ENCODE measurements at regions not wholly inside any gene's neighbourhood (a gene's known extent, or its start where the extent isn't known, plus 50 kb on each side); places are given as distances from the start of the nearest gene placed in this dataset.

DNA sequence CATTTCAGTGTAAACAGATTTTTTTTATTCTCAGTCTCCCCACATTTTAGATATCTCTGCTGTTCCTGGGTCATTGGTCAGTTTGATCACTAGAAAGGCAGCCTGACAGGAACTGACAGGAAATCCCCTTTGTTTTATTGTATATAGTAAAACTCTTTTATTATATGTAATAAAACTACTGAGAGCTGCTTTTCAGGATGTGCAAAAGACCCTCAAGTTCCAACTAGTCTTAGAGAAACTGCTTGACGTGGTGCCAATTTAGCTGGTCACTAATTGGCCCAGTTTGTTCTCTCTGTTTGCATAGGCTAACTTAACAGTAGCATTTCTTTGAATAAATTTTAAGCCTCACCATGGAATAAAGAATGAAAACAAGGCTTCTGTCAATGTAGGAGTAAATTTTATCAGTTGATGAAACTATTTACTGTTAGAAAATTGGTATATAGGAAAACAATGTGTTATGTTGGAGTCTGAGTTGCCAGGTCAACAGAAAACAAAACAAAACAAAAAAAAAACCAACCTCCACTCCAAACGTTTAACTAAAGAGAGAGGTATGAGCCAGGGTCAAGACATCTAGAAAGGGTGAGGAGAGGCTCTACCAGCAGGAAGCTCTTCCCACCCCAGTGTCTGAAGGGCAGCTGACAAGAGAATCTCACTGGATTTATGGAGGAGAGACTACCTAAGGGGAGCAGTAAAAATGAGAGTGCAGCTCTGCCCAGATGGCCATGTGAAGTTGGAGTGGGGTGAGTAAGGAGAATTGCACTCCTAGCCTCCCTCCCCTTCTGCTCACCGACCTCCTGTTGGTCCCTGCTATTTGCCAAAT is 184.6 kb downstream of the ST6GAL2 start:
- H3K9ac ChIP-seq (ENCODE audit: insufficient read depth in 1 of 2, low read depth in 2 of 2, low read length in 2 of 2): no peak overlapping the region
- no TSS peak for BruUV-seq (replicated peaks)
- no peaks in the 10 kb centered on the region for H3K36me3 ChIP-seq (ENCODE audit: control insufficient read depth, insufficient read depth, low read length)
- intact Hi-C loops (cut with micrococcal nuclease): no loop called here
- no peaks in the 10 kb centered on the region for H3K27me3 ChIP-seq (ENCODE audit: control insufficient read depth in 2 of 2, insufficient read depth in 2 of 2, low read length in 2 of 2)
- H3K4me2 ChIP-seq (ENCODE audit: insufficient read depth, low read length): no peak overlapping the region
- H3K4me1 ChIP-seq (replicated peaks in 1 of 2; ENCODE audit: control insufficient read depth in 2 of 2, insufficient read depth in 2 of 2, low read length in 2 of 2): no peaks in the 10 kb centered on the region
- no peak for FAIRE-seq
- CTCF ChIA-PET (ENCODE audit: low intra/inter-chr PET ratio): interaction anchor here (0.6 kb wide), 1 partner anchor 32 kb away, joined by 4 read pairs; no protein-coding TSS in a partner anchor
- WGBS (ENCODE audit: insufficient coverage, low coverage, missing lambda C conversion rate): 0% methylated on average over 3 of the region's 3 CpGs
- H4K20me1 ChIP-seq (replicated peaks; ENCODE audit: control insufficient read depth, insufficient read depth, low read length): no peaks in the 10 kb centered on the region
- in situ Hi-C loops (cut with MboI): no loop called here
- no peaks in the 10 kb centered on the region for H3K9me1 ChIP-seq (ENCODE audit: control insufficient read depth, insufficient read depth, low read length)
- no peak for ATAC-seq
- H3K27ac ChIP-seq (ENCODE audit: extremely low read depth, low read depth, low read length): no peak overlapping the region
- TF ChIP-seq HES1 (IDR thresholded peaks at IDR 0.05; ENCODE audit: low read depth) (no peak), NR2F6 (CRISPR knock-in tag; IDR thresholded peaks at IDR 0.05) (no peak), SMAD1 (IDR thresholded peaks at IDR 0.05; ENCODE audit: low read depth, low read length, partially characterized antibody) (no peak), PTBP1 (IDR thresholded peaks at IDR 0.05; ENCODE audit: low read depth, low read length) (no peak), SIRT6 (IDR thresholded peaks at IDR 0.05; ENCODE audit: low read depth, low read length) (no peak), RAD21 (CRISPR knock-in tag; conservative IDR thresholded peaks at IDR 0.05 in 1 of 2, IDR thresholded peaks at IDR 0.05 in 1 of 2) (no peak), SIN3A (IDR thresholded peaks at IDR 0.05; ENCODE audit: borderline replicate concordance in 2 of 2, control insufficient read depth in 1 of 2, low read depth in 2 of 2, low read length in 2 of 2) (no peak), NFIX (CRISPR knock-in tag; IDR thresholded peaks at IDR 0.05; ENCODE audit: low read depth) (no peak), ZNF695 (CRISPR knock-in tag; IDR thresholded peaks at IDR 0.05) (no peak), POLR2G (IDR thresholded peaks at IDR 0.05; ENCODE audit: low read depth, low read length) (no peak), POLR2B (IDR thresholded peaks at IDR 0.05; ENCODE audit: low read depth, partially characterized antibody) (no peak)
- TF ChIP-seq, protein P1, sequence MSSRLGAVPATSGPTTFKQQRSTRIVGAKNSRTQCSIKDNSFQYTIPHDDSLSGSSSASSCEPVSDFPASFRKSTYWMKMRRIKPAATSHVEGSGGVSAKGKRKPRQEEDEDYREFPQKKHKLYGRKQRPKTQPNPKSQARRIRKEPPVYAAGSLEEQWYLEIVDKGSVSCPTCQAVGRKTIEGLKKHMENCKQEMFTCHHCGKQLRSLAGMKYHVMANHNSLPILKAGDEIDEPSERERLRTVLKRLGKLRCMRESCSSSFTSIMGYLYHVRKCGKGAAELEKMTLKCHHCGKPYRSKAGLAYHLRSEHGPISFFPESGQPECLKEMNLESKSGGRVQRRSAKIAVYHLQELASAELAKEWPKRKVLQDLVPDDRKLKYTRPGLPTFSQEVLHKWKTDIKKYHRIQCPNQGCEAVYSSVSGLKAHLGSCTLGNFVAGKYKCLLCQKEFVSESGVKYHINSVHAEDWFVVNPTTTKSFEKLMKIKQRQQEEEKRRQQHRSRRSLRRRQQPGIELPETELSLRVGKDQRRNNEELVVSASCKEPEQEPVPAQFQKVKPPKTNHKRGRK (tag; IDR thresholded peaks at IDR 0.05): no peak
- H3K4me3 ChIP-seq: no peak overlapping the region
- H3K79me2 ChIP-seq (ENCODE audit: control insufficient read depth, insufficient read depth, low read length): no peaks in the 10 kb centered on the region
- H3K9me3 ChIP-seq (replicated peaks; ENCODE audit: control insufficient read depth, insufficient read depth, low read depth, low read length): no peaks in the 10 kb centered on the region
- H2AFZ ChIP-seq (ENCODE audit: low read depth, low read length): no peak overlapping the region
- DNase-seq (ENCODE audit: extremely low read depth in 1 of 4, low spot score in 3 of 4): no peak
- POLR2A ChIA-PET: no interaction called here

Data from K562 (cell line).